ENCODE measurements at regions not wholly inside any gene's neighbourhood (a gene's known extent, or its start where the extent isn't known, plus 50 kb on each side); places are given as distances from the start of the nearest gene placed in this dataset.
"Not testable (repeated sequence)": the region's sequence is repeated elsewhere in the genome, so short reads cannot be mapped to it uniquely, and the experiment has no call there.

GRCh38 chr6:80962382-80962781, 790.1 kb downstream of the TENT5A start:
- H3K27ac ChIP-seq, result no peak overlapping the region
- TF ChIP-seq ZFX (IDR thresholded peaks at IDR 0.05), result no peak
- TF ChIP-seq CTCF (conservative IDR thresholded peaks at IDR 0.05), result no peak

- TF ChIP-seq ZFX (IDR thresholded peaks at IDR 0.05), result no peak
- no peak for TF ChIP-seq CTCF (conservative IDR thresholded peaks at IDR 0.05)
- H3K27ac ChIP-seq, result no peak overlapping the region
These were observed 791.3 kb downstream of the TENT5A start for GRCh38 chr6:80961166-80961565.

- TF ChIP-seq CTCF (conservative IDR thresholded peaks at IDR 0.05) (no peak), ZFX (IDR thresholded peaks at IDR 0.05) (no peak)
- no peak overlapping the region for H3K27ac ChIP-seq
These were observed 793.4 kb downstream of the TENT5A start for GRCh38 chr6:80959034-80959433.

- no peak overlapping the region for H3K27ac ChIP-seq
- TF ChIP-seq CTCF (conservative IDR thresholded peaks at IDR 0.05) (no peak), ZFX (IDR thresholded peaks at IDR 0.05) (no peak)
These were observed 795.6 kb downstream of the TENT5A start for GRCh38 chr6:80956898-80957297.

GRCh38 chr6:80952479-80952878, 800.0 kb downstream of the TENT5A start:
- not testable (repeated sequence) for H3K27ac ChIP-seq

- TF ChIP-seq CTCF (conservative IDR thresholded peaks at IDR 0.05), result no peak
These were observed 806.1 kb downstream of the TENT5A start for GRCh38 chr6:80946402-80946801.

GRCh38 chr6:80942911-80943310, 809.6 kb downstream of the TENT5A start:
- TF ChIP-seq CTCF (conservative IDR thresholded peaks at IDR 0.05) (no peak), ZFX (IDR thresholded peaks at IDR 0.05) (no peak)
- H3K27ac ChIP-seq, result no peak overlapping the region

More at GRCh38 chr6:80946402-80946801, 806.1 kb downstream of the TENT5A start:
- no peak overlapping the region for H3K27ac ChIP-seq

GRCh38 chr6:80940976-80941375, 811.5 kb downstream of the TENT5A start:
- H3K27ac ChIP-seq, result no peak overlapping the region
- TF ChIP-seq CTCF (conservative IDR thresholded peaks at IDR 0.05) (no peak), ZFX (IDR thresholded peaks at IDR 0.05) (no peak)
